A549 (cell line): ENCODE measurements at regions not wholly inside any gene's neighbourhood (a gene's known extent, or its start where the extent isn't known, plus 50 kb on each side); places are given as distances from the start of the nearest gene placed in this dataset.

ENCODE experiments used
- ATAC-seq, 2 experiments: fragments of 200-7000 bp in 1 of 2; fragments of >200 bp in 1 of 2; cut with Nextera tagmentation in 1 of 2; cut with Tn5 transposase in 1 of 2; 3 replicates each; pipeline versions ENCODE4 v1.8.0 to v1.9.1; 2018 to 2020; ENCODE audit warnings: mild to moderate bottlenecking in 1 of 2, moderate library complexity in 1 of 2
- CTCF ChIA-PET: fragments of 300-600 bp; sonication (Branson Sonifier 250); formaldehyde crosslinking; extraction: SDS; loops from one replicate; lab custom pipeline; 2021; ENCODE audit warnings: antibody characterized with exemption, inconsistent platforms; lab: Yijun Ruan, JAX
- POLR2A ChIA-PET: fragments of 350-600 bp; formaldehyde crosslinking; extraction: SDS; loops from one replicate; lab custom pipeline; 2021; ENCODE audit warnings: antibody characterized with exemption, inconsistent platforms; lab: Yijun Ruan, JAX
- DNase-seq, 2 experiments: peaks; one replicate each; pipeline versions ENCODE4 v3.0.0 to v3.0.0-alpha.2; 2011 to 2016; ENCODE audit warnings: low read depth in 1 of 2, low spot score in 1 of 2
- FAIRE-seq: peaks from 2 replicates; lab custom pipeline; 2011; peaks lifted over from hg19 to GRCh38; lab: Jason Lieb, UNC
- H3K27ac ChIP-seq, 2 experiments: fragments of >200 bp; sonication (Bioruptor Twin); formaldehyde crosslinking; 3 replicates each; pipeline ENCODE4 v1.5.1; 2016 to 2017
- H3K4me1 ChIP-seq: fragments of >200 bp; sonication (Bioruptor Twin); formaldehyde crosslinking; 3 replicates; pipeline ENCODE4 v1.6.1; 2016
- H3K4me2 ChIP-seq: fragments of >200 bp; sonication (Bioruptor Twin); formaldehyde crosslinking; 3 replicates; pipeline ENCODE4 v1.6.1; 2016
- H3K4me3 ChIP-seq: fragments of >200 bp; sonication (Bioruptor Twin); formaldehyde crosslinking; 3 replicates; pipeline ENCODE4 v1.5.1; 2016
- H3K9me3 ChIP-seq: fragments of >200 bp; sonication (Bioruptor Twin); formaldehyde crosslinking; 3 replicates; pipeline ENCODE4 v1.6.1; 2016
- CEBPB ChIP-seq, 2 experiments: fragments of >200 bp in 1 of 2; sonication (Bioruptor Twin) in 1 of 2; formaldehyde crosslinking in 1 of 2; IDR thresholded peaks; 2 replicates each; pipeline ENCODE4 v1.6.1; 2012 to 2016
- EHMT2 ChIP-seq: fragments of 200-600 bp; sonication (generic); IDR thresholded peaks from 2 replicates; pipeline ENCODE4 v1.6.1; 2016; ENCODE audit warnings: antibody characterized with exemption, low read depth, mild to moderate bottlenecking, moderate library complexity
- ESRRA ChIP-seq: fragments of 150-350 bp; IDR thresholded peaks from 2 replicates; pipeline ENCODE4 v1.6.1; 2014; ENCODE audit warnings: mild to moderate bottlenecking, low read length, borderline replicate concordance
- FOXS1 ChIP-seq: fragments of 250-450 bp; sonication (Bioruptor Pico); IDR thresholded peaks from 2 replicates; pipeline ENCODE4 v1.5.0; 2020; ENCODE audit warnings: mild to moderate bottlenecking, moderate library complexity
- GATA3 ChIP-seq: IDR thresholded peaks from 2 replicates; pipeline ENCODE4 v1.6.1; 2012; ENCODE audit warnings: borderline replicate concordance
- HDAC2 ChIP-seq: fragments of 200-600 bp; sonication (generic); IDR thresholded peaks from 2 replicates; pipeline ENCODE4 v1.6.1; 2016
- HOXB13 ChIP-seq: fragments of 250-450 bp; sonication (Bioruptor Pico); IDR thresholded peaks from 2 replicates; pipeline ENCODE4 v1.5.0; 2020; ENCODE audit warnings: low read depth, mild to moderate bottlenecking, moderate library complexity
- HOXB5 ChIP-seq: fragments of 250-450 bp; sonication (Bioruptor Pico); IDR thresholded peaks from 2 replicates; pipeline ENCODE4 v1.5.0; 2020; ENCODE audit warnings: mild to moderate bottlenecking, moderate library complexity
- JUNB ChIP-seq: fragments of >200 bp; sonication (Bioruptor Twin); formaldehyde crosslinking; IDR thresholded peaks from 2 replicates; pipeline ENCODE4 v1.6.1; 2016
- KDM5A ChIP-seq: fragments of 200-600 bp; sonication (generic); IDR thresholded peaks from 2 replicates; pipeline ENCODE4 v1.6.1; 2016; ENCODE audit warnings: antibody characterized with exemption, mild to moderate bottlenecking
- NFE2L2 ChIP-seq: fragments of 150-350 bp; conservative IDR thresholded peaks from 2 replicates; pipeline ENCODE4 v1.6.1; 2014; ENCODE audit warnings: low read length
- POLR2AphosphoS2 ChIP-seq: conservative IDR thresholded peaks from 2 replicates; pipeline ENCODE4 v1.6.1; 2012; ENCODE audit warnings: low read length, improper control_type of control experiment, inconsistent platforms
- RCOR1 ChIP-seq: fragments of 150-350 bp; IDR thresholded peaks from 2 replicates; pipeline ENCODE4 v1.6.1; 2014; ENCODE audit warnings: antibody characterized with exemption, low read length, low read depth
- SMC3 ChIP-seq: fragments of >200 bp; sonication (Bioruptor Twin); formaldehyde crosslinking; IDR thresholded peaks from 3 replicates; pipeline ENCODE4 v1.6.1; 2018; ENCODE audit warnings: inconsistent platforms
- TFCP2L1 ChIP-seq: fragments of 250-450 bp; sonication (Bioruptor Pico); IDR thresholded peaks from 2 replicates; pipeline ENCODE4 v1.5.0; 2021; ENCODE audit warnings: mild to moderate bottlenecking
- ZC3H11A ChIP-seq: fragments of 450-650 bp; IDR thresholded peaks from 2 replicates; pipeline ENCODE4 v1.6.1; 2014; ENCODE audit warnings: antibody characterized with exemption, mild to moderate bottlenecking
- ZNF302 ChIP-seq: fragments of 250-450 bp; sonication (Bioruptor Pico); IDR thresholded peaks from 2 replicates; pipeline ENCODE4 v1.9.0; 2021; ENCODE audit warnings: inconsistent platforms, mild to moderate bottlenecking, moderate library complexity
- WGBS: methylation state at CpG from one replicate; pipeline ENCODE4 v1.1.6; 2017; ENCODE audit errors: missing lambda C conversion rate; 5-methylcytosine and 5-hydroxymethylcytosine counted together
- TF ChIP-seq, protein P1 (sequence below): fragments of 250-450 bp; sonication (Bioruptor Pico); IDR thresholded peaks from 2 replicates; pipeline ENCODE4 v1.5.0; 2021; ENCODE audit warnings: mild to moderate bottlenecking, moderate library complexity, borderline replicate concordance
- TF ChIP-seq, protein P2 (sequence below): fragments of >200 bp; sonication (Bioruptor Twin); formaldehyde crosslinking; IDR thresholded peaks from 3 replicates; pipeline ENCODE4 v1.6.1; 2016
- TF ChIP-seq, protein P3 (sequence below): fragments of 200-600 bp; sonication (generic); IDR thresholded peaks from 2 replicates; pipeline ENCODE4 v1.6.1; 2016; ENCODE audit warnings: antibody characterized with exemption, mild to moderate bottlenecking, moderate library complexity

DNA sequence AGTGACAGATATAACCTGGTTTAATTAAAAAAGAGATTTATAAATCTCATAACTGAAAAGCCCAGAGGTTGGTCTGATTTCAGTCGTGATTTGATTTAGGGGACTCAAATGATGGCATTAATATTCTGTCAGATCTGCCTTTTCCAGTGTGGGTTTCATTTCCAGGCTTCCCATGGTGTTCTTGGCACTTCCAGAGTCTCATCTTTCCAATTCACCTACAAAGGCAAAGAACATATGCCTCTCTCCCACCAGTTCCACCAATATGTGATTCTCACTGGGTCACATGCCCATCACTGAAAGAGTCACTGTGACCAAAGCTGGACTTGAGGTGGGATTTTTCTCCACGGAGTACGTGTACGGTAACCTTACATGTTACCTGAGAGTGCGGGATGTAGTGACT is 137.4 kb upstream of the IL12B start:
- Histone ChIP-seq H3K4me3 (no peak overlapping the region), H3K27ac (no peak overlapping the region), H3K4me2 (no peak overlapping the region), H3K4me1 (peaks cover 27% of the 10 kb centered on the region), H3K9me3 (no peaks in the 10 kb centered on the region)
- no peak for TF ChIP-seq GATA3
- ChIA-PET POLR2A (no interaction called here), CTCF (no interaction called here)
- FAIRE-seq: no peak
- no peak for DNase-seq
- no peak for ATAC-seq
- WGBS: 90% methylated on average over 5 of the region's 5 CpGs

DNA sequence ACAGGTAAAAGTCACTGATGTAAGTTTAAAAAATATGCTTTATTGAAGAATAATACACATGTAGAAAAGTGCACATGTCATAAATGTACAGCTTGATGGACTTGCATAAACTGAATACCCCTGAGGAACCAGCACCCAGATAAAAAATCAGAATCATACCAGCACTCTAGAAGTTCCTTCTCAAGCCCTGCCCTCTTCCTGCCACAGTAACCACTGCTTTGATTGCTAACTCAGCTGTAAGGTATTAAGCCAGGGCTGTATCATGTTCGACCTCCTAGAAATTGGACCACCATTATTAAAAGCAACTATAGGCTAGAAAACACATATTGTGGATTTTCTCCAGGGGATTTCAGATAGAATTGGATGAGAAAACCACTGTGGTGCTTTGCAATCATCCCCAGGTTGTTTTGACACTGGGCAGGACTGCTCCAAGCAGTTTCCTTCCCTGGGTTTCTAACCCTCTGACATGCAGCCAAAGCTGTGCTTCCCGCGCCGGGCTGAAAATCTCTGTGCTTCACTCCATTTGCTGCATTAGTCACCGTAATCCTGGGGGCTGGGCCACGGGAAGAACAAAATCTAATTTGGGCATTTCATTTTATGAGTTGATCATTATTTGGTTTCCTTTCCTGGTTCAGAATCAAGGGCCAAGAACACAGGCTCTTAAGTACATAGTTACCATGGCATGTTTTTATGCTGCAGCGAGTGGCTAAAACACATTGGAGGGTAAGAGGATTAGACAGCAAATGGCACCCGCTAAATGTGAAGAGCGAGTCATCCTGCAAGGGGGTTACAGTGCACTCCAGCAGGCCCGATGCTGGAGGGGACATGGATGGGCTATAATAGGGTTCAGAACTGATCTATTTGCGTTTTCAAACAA is 139.4 kb upstream of the IL12B start:
- FAIRE-seq: no peak
- POLR2A ChIA-PET: no interaction called here

DNA sequence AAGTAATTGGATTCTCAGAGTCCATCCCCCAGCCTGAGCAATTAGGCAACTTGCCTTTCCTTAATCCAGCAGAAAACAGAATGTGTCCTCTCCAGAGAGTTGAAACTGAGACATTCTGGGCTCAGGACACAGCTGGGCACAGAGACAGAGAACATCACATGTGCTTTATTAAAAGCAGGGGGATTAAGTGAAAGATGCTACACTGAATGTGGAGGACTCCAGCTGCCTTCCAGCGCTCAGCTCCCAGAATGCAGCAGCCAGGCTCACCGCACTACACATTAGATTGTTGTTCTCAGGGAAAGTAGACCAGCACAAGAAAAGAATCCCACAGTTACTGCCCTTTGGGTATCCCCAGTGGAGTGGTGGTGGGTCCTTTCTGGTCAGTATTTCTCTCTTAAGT is 141.6 kb upstream of the IL12B start:
- no peak for ATAC-seq
- DNase-seq: no peak
- ChIA-PET POLR2A (no interaction called here), CTCF (no interaction called here)
- TF ChIP-seq, protein P1, sequence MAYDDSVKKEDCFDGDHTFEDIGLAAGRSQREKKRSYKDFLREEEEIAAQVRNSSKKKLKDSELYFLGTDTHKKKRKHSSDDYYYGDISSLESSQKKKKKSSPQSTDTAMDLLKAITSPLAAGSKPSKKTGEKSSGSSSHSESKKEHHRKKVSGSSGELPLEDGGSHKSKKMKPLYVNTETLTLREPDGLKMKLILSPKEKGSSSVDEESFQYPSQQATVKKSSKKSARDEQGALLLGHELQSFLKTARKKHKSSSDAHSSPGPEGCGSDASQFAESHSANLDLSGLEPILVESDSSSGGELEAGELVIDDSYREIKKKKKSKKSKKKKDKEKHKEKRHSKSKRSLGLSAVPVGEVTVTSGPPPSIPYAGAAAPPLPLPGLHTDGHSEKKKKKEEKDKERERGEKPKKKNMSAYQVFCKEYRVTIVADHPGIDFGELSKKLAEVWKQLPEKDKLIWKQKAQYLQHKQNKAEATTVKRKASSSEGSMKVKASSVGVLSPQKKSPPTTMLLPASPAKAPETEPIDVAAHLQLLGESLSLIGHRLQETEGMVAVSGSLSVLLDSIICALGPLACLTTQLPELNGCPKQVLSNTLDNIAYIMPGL (CRISPR knock-in tag): no peak
- no peak for TF ChIP-seq ESRRA
- no peak for TF ChIP-seq CEBPB (IDR thresholded peaks at IDR 0.05)
- TF ChIP-seq JUNB: no peak
- TF ChIP-seq HOXB13: no peak
- no peak for TF ChIP-seq RCOR1
- TF ChIP-seq KDM5A: no peak
- TF ChIP-seq TFCP2L1 (CRISPR knock-in tag): no peak
- TF ChIP-seq FOXS1 (CRISPR knock-in tag): no peak
- TF ChIP-seq SMC3: no peak
- TF ChIP-seq NFE2L2: no peak
- no peak for TF ChIP-seq HOXB5 (CRISPR knock-in tag)
- TF ChIP-seq, protein P2, sequence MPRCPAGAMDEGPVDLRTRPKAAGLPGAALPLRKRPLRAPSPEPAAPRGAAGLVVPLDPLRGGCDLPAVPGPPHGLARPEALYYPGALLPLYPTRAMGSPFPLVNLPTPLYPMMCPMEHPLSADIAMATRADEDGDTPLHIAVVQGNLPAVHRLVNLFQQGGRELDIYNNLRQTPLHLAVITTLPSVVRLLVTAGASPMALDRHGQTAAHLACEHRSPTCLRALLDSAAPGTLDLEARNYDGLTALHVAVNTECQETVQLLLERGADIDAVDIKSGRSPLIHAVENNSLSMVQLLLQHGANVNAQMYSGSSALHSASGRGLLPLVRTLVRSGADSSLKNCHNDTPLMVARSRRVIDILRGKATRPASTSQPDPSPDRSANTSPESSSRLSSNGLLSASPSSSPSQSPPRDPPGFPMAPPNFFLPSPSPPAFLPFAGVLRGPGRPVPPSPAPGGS: no peak
- TF ChIP-seq, protein P3, sequence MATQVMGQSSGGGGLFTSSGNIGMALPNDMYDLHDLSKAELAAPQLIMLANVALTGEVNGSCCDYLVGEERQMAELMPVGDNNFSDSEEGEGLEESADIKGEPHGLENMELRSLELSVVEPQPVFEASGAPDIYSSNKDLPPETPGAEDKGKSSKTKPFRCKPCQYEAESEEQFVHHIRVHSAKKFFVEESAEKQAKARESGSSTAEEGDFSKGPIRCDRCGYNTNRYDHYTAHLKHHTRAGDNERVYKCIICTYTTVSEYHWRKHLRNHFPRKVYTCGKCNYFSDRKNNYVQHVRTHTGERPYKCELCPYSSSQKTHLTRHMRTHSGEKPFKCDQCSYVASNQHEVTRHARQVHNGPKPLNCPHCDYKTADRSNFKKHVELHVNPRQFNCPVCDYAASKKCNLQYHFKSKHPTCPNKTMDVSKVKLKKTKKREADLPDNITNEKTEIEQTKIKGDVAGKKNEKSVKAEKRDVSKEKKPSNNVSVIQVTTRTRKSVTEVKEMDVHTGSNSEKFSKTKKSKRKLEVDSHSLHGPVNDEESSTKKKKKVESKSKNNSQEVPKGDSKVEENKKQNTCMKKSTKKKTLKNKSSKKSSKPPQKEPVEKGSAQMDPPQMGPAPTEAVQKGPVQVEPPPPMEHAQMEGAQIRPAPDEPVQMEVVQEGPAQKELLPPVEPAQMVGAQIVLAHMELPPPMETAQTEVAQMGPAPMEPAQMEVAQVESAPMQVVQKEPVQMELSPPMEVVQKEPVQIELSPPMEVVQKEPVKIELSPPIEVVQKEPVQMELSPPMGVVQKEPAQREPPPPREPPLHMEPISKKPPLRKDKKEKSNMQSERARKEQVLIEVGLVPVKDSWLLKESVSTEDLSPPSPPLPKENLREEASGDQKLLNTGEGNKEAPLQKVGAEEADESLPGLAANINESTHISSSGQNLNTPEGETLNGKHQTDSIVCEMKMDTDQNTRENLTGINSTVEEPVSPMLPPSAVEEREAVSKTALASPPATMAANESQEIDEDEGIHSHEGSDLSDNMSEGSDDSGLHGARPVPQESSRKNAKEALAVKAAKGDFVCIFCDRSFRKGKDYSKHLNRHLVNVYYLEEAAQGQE: no peak
- no peak for TF ChIP-seq ZC3H11A
- TF ChIP-seq POLR2AphosphoS2: no peak
- TF ChIP-seq EHMT2: no peak
- no peak for TF ChIP-seq ZNF302 (CRISPR knock-in tag)
- FAIRE-seq: no peak
- no peak overlapping the region for H3K4me2 ChIP-seq
- H3K4me1 ChIP-seq: no peaks in the 10 kb centered on the region
- H3K4me3 ChIP-seq: no peak overlapping the region
- WGBS: 94% methylated on average over 2 of the region's 2 CpGs
- H3K9me3 ChIP-seq: peaks cover 12% of the 10 kb centered on the region; the same call in 2 of the 3 replicates
- no peak overlapping the region for H3K27ac ChIP-seq

More for the DNA sequence above, 139.4 kb upstream of the IL12B start:
- H3K4me1 ChIP-seq: peaks cover 6% of the 10 kb centered on the region
- no peak overlapping the region for H3K4me3 ChIP-seq
- H3K9me3 ChIP-seq: peaks cover 4% of the 10 kb centered on the region; the same call in 2 of the 3 replicates
- DNase-seq (peak in 1 of 2 experiments; percentile 39), ATAC-seq (0 out of 6 replicates have a peak, but pooled peaks of 1 of the 2 experiments have one; percentile 41)
- 73% methylated on average over 11 of the region's 11 CpGs for WGBS
- no peak overlapping the region for H3K4me2 ChIP-seq
- CTCF ChIA-PET: no interaction called here
- H3K27ac ChIP-seq: no peak overlapping the region
- no peak for TF ChIP-seq HDAC2
